HUES48 (cell line): ENCODE measurements at regions not wholly inside any gene's neighbourhood (a gene's known extent, or its start where the extent isn't known, plus 50 kb on each side); places are given as distances from the start of the nearest gene placed in this dataset.
"Not testable (repeated sequence)": the region's sequence is repeated elsewhere in the genome, so short reads cannot be mapped to it uniquely, and the experiment has no call there.

Source experiments
- H3K27ac ChIP-seq: one replicate; pipeline ENCODE4 v1.7.0; 2013; ENCODE audit warnings: low read depth, low read length, inconsistent platforms
- H3K27me3 ChIP-seq: 2 replicates; pipeline ENCODE4 v1.6.1; 2013; ENCODE audit warnings: mild to moderate bottlenecking, low read length; ENCODE audit not compliant: control insufficient read depth, insufficient read depth
- H3K36me3 ChIP-seq: 2 replicates; pipeline ENCODE4 v1.6.1; 2013; ENCODE audit warnings: low read length; ENCODE audit not compliant: control insufficient read depth, insufficient read depth
- H3K4me1 ChIP-seq: 2 replicates; pipeline ENCODE4 v1.6.1; 2013; ENCODE audit warnings: mild to moderate bottlenecking, low read length; ENCODE audit not compliant: control insufficient read depth, insufficient read depth
- H3K4me3 ChIP-seq: 2 replicates; pipeline ENCODE4 v1.5.1; 2013; ENCODE audit warnings: mild to moderate bottlenecking, low read depth, low read length
- H3K9ac ChIP-seq: 2 replicates; pipeline ENCODE4 v1.6.1; 2013; ENCODE audit warnings: mild to moderate bottlenecking, low read depth, low read length, moderate library complexity
- H3K9me3 ChIP-seq: 2 replicates; pipeline ENCODE4 v1.6.1; 2013; ENCODE audit warnings: low read length; ENCODE audit not compliant: control insufficient read depth, insufficient read depth

GRCh38 chr13:82569581-82569980, 1312.7 kb downstream of the SLITRK1 start:
- H3K4me1 ChIP-seq, result no peaks in the 10 kb centered on the region
- no peak overlapping the region for H3K4me3 ChIP-seq
- no peak overlapping the region for H3K9ac ChIP-seq
- H3K36me3 ChIP-seq, result no peaks in the 10 kb centered on the region
- no peaks in the 10 kb centered on the region for H3K27me3 ChIP-seq
- no peak overlapping the region for H3K27ac ChIP-seq
- H3K9me3 ChIP-seq, result no peaks in the 10 kb centered on the region

GRCh38 chr13:82566864-82567263, 1315.4 kb downstream of the SLITRK1 start:
- no peak overlapping the region for H3K27ac ChIP-seq
- no peaks in the 10 kb centered on the region for H3K27me3 ChIP-seq
- no peaks in the 10 kb centered on the region for H3K4me1 ChIP-seq
- no peak overlapping the region for H3K9ac ChIP-seq
- H3K36me3 ChIP-seq, result no peaks in the 10 kb centered on the region
- H3K9me3 ChIP-seq, result no peaks in the 10 kb centered on the region
- H3K4me3 ChIP-seq, result no peak overlapping the region

DNA sequence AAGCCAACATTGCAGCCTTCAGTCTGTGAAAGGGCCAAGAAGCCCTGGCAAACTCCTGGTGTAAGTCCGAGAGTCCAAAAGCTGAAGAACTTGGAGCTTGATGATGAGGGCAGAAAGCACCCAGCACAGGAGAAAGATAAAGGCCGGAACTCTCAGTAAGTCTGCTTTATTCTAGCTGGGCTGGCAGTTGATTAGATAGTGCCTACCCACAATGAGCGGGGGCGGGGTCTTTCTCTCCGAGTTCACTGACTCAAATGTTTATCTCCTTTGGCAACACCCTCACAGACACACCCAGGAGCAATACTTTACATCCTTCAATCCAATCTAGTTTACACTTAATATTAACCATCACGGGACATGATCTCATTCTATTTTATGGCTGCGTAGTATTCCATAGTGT, 1317.1 kb downstream of the SLITRK1 start:
- no peak overlapping the region for H3K27ac ChIP-seq
- H3K4me3 ChIP-seq, result no peak overlapping the region
- no peak overlapping the region for H3K9ac ChIP-seq

DNA sequence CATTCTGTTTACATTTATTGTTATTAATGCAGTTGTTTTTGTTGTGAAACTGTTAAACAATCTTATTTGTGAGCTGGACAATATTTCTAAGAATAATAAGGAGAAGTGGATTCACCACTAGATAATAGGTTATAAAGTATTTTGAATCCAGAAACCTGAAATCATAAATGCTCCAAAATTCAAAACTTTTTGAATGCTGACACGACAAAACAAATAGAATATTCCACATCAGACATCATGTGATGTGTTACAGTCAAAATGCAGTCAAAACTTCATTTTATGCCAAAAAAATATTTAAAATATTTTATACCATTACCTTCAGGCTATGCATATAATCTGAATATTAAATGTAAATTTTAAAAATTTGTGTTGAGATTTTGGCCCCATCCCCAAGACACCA, 1321.4 kb downstream of the SLITRK1 start:
- Histone ChIP-seq H3K9me3 (no peaks in the 10 kb centered on the region), H3K27me3 (no peaks in the 10 kb centered on the region), H3K27ac (no peak overlapping the region), H3K36me3 (no peaks in the 10 kb centered on the region), H3K4me1 (no peaks in the 10 kb centered on the region), H3K4me3 (no peak overlapping the region), H3K9ac (no peak overlapping the region)

More for the DNA sequence above, 1317.1 kb downstream of the SLITRK1 start:
- Histone ChIP-seq H3K27me3 (no peaks in the 10 kb centered on the region), H3K4me1 (no peaks in the 10 kb centered on the region), H3K36me3 (no peaks in the 10 kb centered on the region), H3K9me3 (no peaks in the 10 kb centered on the region)

GRCh38 chr13:82522872-82523271, 1359.4 kb downstream of the SLITRK1 start:
- Histone ChIP-seq H3K9ac (no peak overlapping the region), H3K4me1 (no peaks in the 10 kb centered on the region), H3K4me3 (no peak overlapping the region), H3K36me3 (no peaks in the 10 kb centered on the region), H3K27me3 (no peaks in the 10 kb centered on the region), H3K27ac (no peak overlapping the region), H3K9me3 (no peaks in the 10 kb centered on the region)

DNA sequence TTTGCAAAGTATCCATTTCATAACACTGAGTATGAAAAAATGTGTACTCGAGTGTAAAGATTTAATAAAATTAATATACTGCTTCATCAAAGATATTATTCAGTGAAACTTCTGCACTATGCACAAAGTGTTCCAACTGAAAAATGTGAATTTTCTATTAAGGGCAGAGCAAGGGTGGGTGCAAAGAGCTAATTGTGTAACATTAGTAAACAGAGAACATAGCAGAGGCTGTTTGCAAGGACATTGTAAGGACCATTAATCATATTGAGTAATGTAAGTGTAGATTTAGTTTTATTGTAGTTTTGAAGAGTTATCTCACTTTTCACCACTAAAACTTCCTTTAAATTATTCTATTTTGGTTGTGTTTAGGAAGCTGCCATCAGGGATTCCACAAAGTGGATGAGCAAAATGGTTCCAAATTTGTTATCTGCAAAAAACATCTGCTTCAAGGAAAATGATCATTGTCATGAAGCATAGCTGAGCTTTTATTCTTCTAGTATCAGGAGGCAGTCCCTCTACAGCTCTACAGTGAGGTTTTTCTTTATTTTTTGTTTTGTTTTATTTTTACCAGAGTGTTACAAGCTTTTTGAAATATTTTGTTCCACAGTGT, 1375.4 kb downstream of the SLITRK1 start:
- no peaks in the 10 kb centered on the region for H3K27me3 ChIP-seq
- H3K9ac ChIP-seq, result no peak overlapping the region
- no peaks in the 10 kb centered on the region for H3K9me3 ChIP-seq
- no peak overlapping the region for H3K27ac ChIP-seq
- H3K36me3 ChIP-seq, result no peaks in the 10 kb centered on the region
- H3K4me1 ChIP-seq, result peaks cover 18% of the 10 kb centered on the region
- no peak overlapping the region for H3K4me3 ChIP-seq

DNA sequence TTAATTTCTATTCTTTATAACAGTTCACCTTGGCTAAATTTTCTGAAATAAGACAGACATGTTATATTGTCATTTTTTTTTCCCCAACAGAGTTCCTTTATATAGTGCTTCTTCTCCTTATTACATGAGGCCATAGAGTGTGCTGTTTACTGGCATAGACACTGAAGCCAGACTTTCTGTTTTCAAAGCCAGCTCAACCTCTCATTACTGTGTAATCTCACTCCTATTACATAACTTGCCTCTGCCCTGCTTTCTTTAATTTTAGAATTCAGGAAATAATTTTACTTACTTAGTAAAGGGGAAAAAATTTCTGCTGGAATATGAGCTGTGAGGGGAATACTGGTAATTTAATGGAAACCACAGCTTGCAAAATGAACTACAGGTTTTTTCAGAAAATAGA, 1380.4 kb downstream of the SLITRK1 start:
- Histone ChIP-seq H3K27me3 (no peaks in the 10 kb centered on the region), H3K9ac (no peak overlapping the region), H3K4me3 (no peak overlapping the region), H3K27ac (no peak overlapping the region), H3K9me3 (no peaks in the 10 kb centered on the region), H3K36me3 (no peaks in the 10 kb centered on the region), H3K4me1 (peaks cover 18% of the 10 kb centered on the region)

DNA sequence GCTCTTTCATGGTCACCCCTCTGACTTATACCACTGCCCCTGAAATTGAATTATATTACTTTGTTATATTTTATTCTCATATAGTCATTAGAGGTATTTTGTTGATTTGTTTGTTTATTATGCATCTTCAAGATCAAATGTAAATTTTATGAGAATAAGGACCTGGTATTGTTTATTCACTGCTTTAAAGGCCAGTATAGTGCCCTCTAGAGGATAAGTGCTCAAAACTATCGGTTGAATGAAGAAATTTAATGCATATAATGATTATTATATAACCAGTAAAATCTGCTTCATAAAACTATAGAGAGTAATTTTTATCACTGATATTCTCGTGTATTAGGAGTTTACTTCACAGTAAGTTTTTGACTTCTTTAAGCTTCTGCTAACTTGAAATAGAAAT, 1401.9 kb downstream of the SLITRK1 start:
- Histone ChIP-seq H3K27me3 (no peaks in the 10 kb centered on the region), H3K4me3 (no peak overlapping the region), H3K27ac (no peak overlapping the region), H3K9ac (no peak overlapping the region), H3K4me1 (no peaks in the 10 kb centered on the region), H3K9me3 (no peaks in the 10 kb centered on the region), H3K36me3 (no peaks in the 10 kb centered on the region)

GRCh38 chr13:82477436-82477835, 1404.8 kb downstream of the SLITRK1 start:
- Histone ChIP-seq H3K9me3 (no peaks in the 10 kb centered on the region), H3K36me3 (no peaks in the 10 kb centered on the region), H3K27ac (no peak overlapping the region), H3K4me1 (no peaks in the 10 kb centered on the region), H3K27me3 (no peaks in the 10 kb centered on the region), H3K4me3 (no peak overlapping the region), H3K9ac (no peak overlapping the region)

GRCh38 chr13:82467626-82468025, 1414.6 kb downstream of the SLITRK1 start:
- H3K4me1 ChIP-seq, result no peaks in the 10 kb centered on the region
- H3K4me3 ChIP-seq, result no peak overlapping the region
- H3K36me3 ChIP-seq, result no peaks in the 10 kb centered on the region
- H3K27me3 ChIP-seq, result no peaks in the 10 kb centered on the region
- H3K9me3 ChIP-seq, result no peaks in the 10 kb centered on the region
- no peak overlapping the region for H3K9ac ChIP-seq
- H3K27ac ChIP-seq, result no peak overlapping the region

- H3K9me3 ChIP-seq, H3K36me3 ChIP-seq, H3K9ac ChIP-seq, H3K4me1 ChIP-seq, H3K27me3 ChIP-seq, H3K27ac ChIP-seq, H3K4me3 ChIP-seq: not testable (repeated sequence)
Observed at GRCh38 chr13:82459575-82459974, 1422.7 kb downstream of the SLITRK1 start.

DNA sequence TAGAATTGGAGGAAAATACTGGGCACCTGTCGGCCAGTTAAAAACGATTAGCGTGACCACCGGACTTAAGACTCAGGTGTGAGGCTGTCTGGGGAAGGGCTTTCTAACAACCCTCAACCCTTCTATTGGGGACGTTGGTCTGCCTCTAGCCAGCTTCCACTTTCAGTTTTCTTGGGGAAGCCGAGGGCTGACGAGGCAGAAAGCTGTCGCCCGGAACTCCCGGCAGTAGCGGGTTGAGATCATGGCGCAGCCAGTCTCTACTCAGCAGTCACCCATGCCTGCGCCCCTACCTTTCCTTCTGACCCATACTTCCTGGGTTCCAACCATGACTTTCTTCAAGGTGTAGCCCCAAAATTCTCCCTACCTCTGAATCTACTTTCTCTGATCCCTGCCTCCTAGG, 1424.1 kb downstream of the SLITRK1 start:
- no peaks in the 10 kb centered on the region for H3K4me1 ChIP-seq
- no peaks in the 10 kb centered on the region for H3K27me3 ChIP-seq
- no peak overlapping the region for H3K27ac ChIP-seq
- H3K9ac ChIP-seq, result no peak overlapping the region
- H3K4me3 ChIP-seq, result no peak overlapping the region
- no peaks in the 10 kb centered on the region for H3K9me3 ChIP-seq
- H3K36me3 ChIP-seq, result no peaks in the 10 kb centered on the region
